Lung (tissue), 11 donors: ENCODE measurements at regions not wholly inside any gene's neighbourhood (a gene's known extent, or its start where the extent isn't known, plus 50 kb on each side); places are given as distances from the start of the nearest gene placed in this dataset.

Experiments used
- ATAC-seq: fragments of 200-7000 bp; cut with Tn5 transposase; one replicate; pipeline ENCODE4 v1.9.1; 2020; ENCODE audit warnings: moderate number of reproducible peaks; ENCODE audit not compliant: insufficient read depth, low FRiP score
- DNase-seq, 3 donors: peaks; one replicate each; pipeline ENCODE4 v3.0.0-alpha.2; 2013 to 2017
- H3K27ac ChIP-seq, 2 donors: one replicate each; pipeline ENCODE4 v1.5.1; 2013; ENCODE audit warnings: mild to moderate bottlenecking in 2 of 2, moderate library complexity in 2 of 2, control low read depth in 1 of 2, inconsistent platforms in 1 of 2, low read depth in 1 of 2, low read length in 1 of 2
- H3K27me3 ChIP-seq, 3 donors: one replicate each; pipeline ENCODE4 v1.5.1; 2013; ENCODE audit warnings: low read length in 2 of 3; ENCODE audit not compliant: control insufficient read depth in 3 of 3, insufficient read depth in 3 of 3
- H3K36me3 ChIP-seq, 4 donors: one replicate each; pipeline ENCODE4 v1.5.1; 2013; ENCODE audit warnings: low read length in 4 of 4, mild to moderate bottlenecking in 1 of 4, moderate library complexity in 1 of 4; ENCODE audit not compliant: control insufficient read depth in 4 of 4, insufficient read depth in 4 of 4
- H3K4me1 ChIP-seq, 5 donors: one replicate each; pipeline ENCODE4 v1.5.1; 2013; ENCODE audit warnings: low read length in 5 of 5, mild to moderate bottlenecking in 2 of 5, moderate library complexity in 1 of 5; ENCODE audit not compliant: control insufficient read depth in 5 of 5, insufficient read depth in 5 of 5
- H3K4me3 ChIP-seq: one replicate; pipeline ENCODE4 v1.5.1; 2013; ENCODE audit warnings: mild to moderate bottlenecking, control low read depth, moderate library complexity
- H3K9ac ChIP-seq, 2 donors: one replicate each; pipeline ENCODE4 v1.5.1; 2013; ENCODE audit warnings: low read length in 2 of 2, control low read depth in 1 of 2; ENCODE audit not compliant: insufficient read depth in 1 of 2
- H3K9me3 ChIP-seq, 4 donors: one replicate each; pipeline ENCODE4 v1.5.1; 2013; ENCODE audit warnings: low read length in 3 of 4, mild to moderate bottlenecking in 1 of 4, moderate library complexity in 1 of 4; ENCODE audit not compliant: control insufficient read depth in 4 of 4, insufficient read depth in 3 of 4
- CTCF ChIP-seq: IDR thresholded peaks from 2 replicates; pipeline ENCODE4 v1.5.1; 2012; ENCODE audit warnings: mild to moderate bottlenecking; ENCODE audit errors: control extremely low read depth, extremely low read depth
- WGBS, 2 donors: extraction: QIAGEN DNeasy Blood & Tissue Kit; methylation state at CpG; one replicate each; pipeline ENCODE4 v1.1.7; 2013; 5-methylcytosine and 5-hydroxymethylcytosine counted together
- donor health status: control.
- donor health status: control.
- donor health status: Bipolar disorder and iron deficiency.
- donor health status: healthy.
- donor health status: DM: yes; HTN: yes; CAD: no.

GRCh38 chr1:197850918-197851317, 51.5 kb upstream of the C1orf53 start:
- DNase-seq (no peak), ATAC-seq (no peak)
- Histone ChIP-seq H3K4me3 (no peak overlapping the region), H3K27me3 (no peaks in the 10 kb centered on the region), H3K9me3 (no peaks in the 10 kb centered on the region), H3K9ac (no peak overlapping the region), H3K36me3 (no peaks in the 10 kb centered on the region), H3K27ac (no peak overlapping the region), H3K4me1 (no peaks in the 10 kb centered on the region)
- no peak for TF ChIP-seq CTCF
- WGBS, 2 donors: 81 to 90% methylated on average over 1 of the region's 1 CpG

GRCh38 chr1:197850042-197850441, 52.4 kb upstream of the C1orf53 start:
- Histone ChIP-seq H3K27me3 (no peaks in the 10 kb centered on the region), H3K4me1 (no peaks in the 10 kb centered on the region), H3K9me3 (no peaks in the 10 kb centered on the region), H3K9ac (no peak overlapping the region), H3K27ac (no peak overlapping the region), H3K4me3 (no peak overlapping the region), H3K36me3 (no peaks in the 10 kb centered on the region)
- no peak for TF ChIP-seq CTCF
- 52 to 76% methylated on average over 4 of the region's 4 CpGs for WGBS, 2 donors
- no peak for ATAC-seq
- DNase-seq: no peak

GRCh38 chr1:197848350-197848749, 54.1 kb upstream of the C1orf53 start:
- Histone ChIP-seq H3K27ac (no peak overlapping the region), H3K9ac (no peak overlapping the region), H3K27me3 (no peaks in the 10 kb centered on the region), H3K36me3 (no peaks in the 10 kb centered on the region), H3K4me1 (no peaks in the 10 kb centered on the region), H3K9me3 (no peaks in the 10 kb centered on the region), H3K4me3 (no peak overlapping the region)
- ATAC-seq (no peak), DNase-seq (no peak)
- TF ChIP-seq CTCF: no peak

- DNase-seq: no peak
- H3K4me3 ChIP-seq: no peak overlapping the region
- TF ChIP-seq CTCF: no peak
These were observed 56.5 kb upstream of the C1orf53 start for GRCh38 chr1:197845886-197846285.

More at GRCh38 chr1:197845886-197846285, 56.5 kb upstream of the C1orf53 start:
- Histone ChIP-seq H3K4me1 (peaks cover 0 to 11% (median 0%) of the 10 kb centered on the region in 5 donors), H3K27ac (no peak overlapping the region), H3K36me3 (no peaks in the 10 kb centered on the region), H3K27me3 (no peaks in the 10 kb centered on the region), H3K9ac (no peak overlapping the region), H3K9me3 (no peaks in the 10 kb centered on the region)
- 95% methylated on average over 1 of the region's 1 CpG for WGBS, 2 donors
- ATAC-seq: no peak
